Lower lobe of right lung (tissue), 2 donors: ENCODE measurements at regions not wholly inside any gene's neighbourhood (a gene's known extent, or its start where the extent isn't known, plus 50 kb on each side); places are given as distances from the start of the nearest gene placed in this dataset.
A peak's percentile ranks its signal among the peaks of the same experiment; 100 is the strongest.

ENCODE experiments used
- ATAC-seq, 2 donors: fragments of 200-7000 bp; cut with Tn5 transposase; one replicate each; pipeline ENCODE4 v1.9.1; 2020 to 2022; ENCODE audit warnings: mild to moderate bottlenecking in 2 of 2, moderate library complexity in 2 of 2
- DNase-seq: peaks from one replicate; pipeline ENCODE4 v3.0.0-alpha.2; 2020
- H3K27ac ChIP-seq: fragments of 200-600 bp; one replicate; pipeline ENCODE4 v1.8.0; 2022
- H3K27me3 ChIP-seq: fragments of 200-600 bp; one replicate; pipeline ENCODE4 v1.8.0; 2022; ENCODE audit warnings: low read depth
- H3K36me3 ChIP-seq: fragments of 200-600 bp; one replicate; pipeline ENCODE4 v1.8.0; 2022; ENCODE audit warnings: mild to moderate bottlenecking
- H3K4me1 ChIP-seq: fragments of 200-600 bp; one replicate; pipeline ENCODE4 v1.8.0; 2022
- H3K4me3 ChIP-seq: fragments of 200-600 bp; one replicate; pipeline ENCODE4 v1.8.0; 2022; ENCODE audit warnings: mild to moderate bottlenecking
- H3K9me3 ChIP-seq: fragments of 200-600 bp; one replicate; pipeline ENCODE4 v1.8.0; 2022
- intact Hi-C: fragments of 100-400 bp; cut with DNase I; formaldehyde crosslinking; loops from one replicate; pipeline ENCODE4 v1.11.0; 2022
- TF ChIP-seq, protein P1 (sequence below): fragments of 200-600 bp; IDR thresholded peaks from one replicate; pipeline ENCODE4 v1.8.0; 2022; ENCODE audit warnings: antibody characterized with exemption, mild to moderate bottlenecking
- donor health status: DM: no; HTN: yes; CAD: no; lungs with severe emphysema.

DNA sequence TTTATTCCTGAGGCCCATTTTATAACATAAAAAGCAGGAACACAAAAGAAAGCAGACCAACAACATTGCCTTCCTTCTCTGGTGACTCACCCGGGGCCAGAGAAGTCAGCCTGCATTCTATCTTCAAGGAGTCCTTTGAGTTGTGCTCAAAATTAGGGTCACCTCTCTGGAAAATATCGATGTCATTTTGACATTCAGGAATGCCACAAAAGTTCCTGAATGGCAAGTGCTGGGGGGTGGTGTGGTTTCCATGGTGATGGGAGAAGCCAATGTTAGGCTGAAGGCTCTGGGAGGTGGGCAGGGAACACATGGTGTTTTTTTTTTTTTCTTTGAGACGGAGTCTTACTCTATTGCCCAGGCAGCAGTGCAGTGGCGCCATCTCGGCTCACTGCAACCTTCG lies 159.6 kb downstream of the HAPSTR1 start:
- Histone ChIP-seq H3K27me3 (peaks cover 4% of the 10 kb centered on the region), H3K4me1 (no peaks in the 10 kb centered on the region), H3K36me3 (no peaks in the 10 kb centered on the region), H3K27ac (no peak overlapping the region), H3K9me3 (no peaks in the 10 kb centered on the region), H3K4me3 (no peak overlapping the region)
- intact Hi-C loops, result no loop called here
- TF ChIP-seq, protein P1, sequence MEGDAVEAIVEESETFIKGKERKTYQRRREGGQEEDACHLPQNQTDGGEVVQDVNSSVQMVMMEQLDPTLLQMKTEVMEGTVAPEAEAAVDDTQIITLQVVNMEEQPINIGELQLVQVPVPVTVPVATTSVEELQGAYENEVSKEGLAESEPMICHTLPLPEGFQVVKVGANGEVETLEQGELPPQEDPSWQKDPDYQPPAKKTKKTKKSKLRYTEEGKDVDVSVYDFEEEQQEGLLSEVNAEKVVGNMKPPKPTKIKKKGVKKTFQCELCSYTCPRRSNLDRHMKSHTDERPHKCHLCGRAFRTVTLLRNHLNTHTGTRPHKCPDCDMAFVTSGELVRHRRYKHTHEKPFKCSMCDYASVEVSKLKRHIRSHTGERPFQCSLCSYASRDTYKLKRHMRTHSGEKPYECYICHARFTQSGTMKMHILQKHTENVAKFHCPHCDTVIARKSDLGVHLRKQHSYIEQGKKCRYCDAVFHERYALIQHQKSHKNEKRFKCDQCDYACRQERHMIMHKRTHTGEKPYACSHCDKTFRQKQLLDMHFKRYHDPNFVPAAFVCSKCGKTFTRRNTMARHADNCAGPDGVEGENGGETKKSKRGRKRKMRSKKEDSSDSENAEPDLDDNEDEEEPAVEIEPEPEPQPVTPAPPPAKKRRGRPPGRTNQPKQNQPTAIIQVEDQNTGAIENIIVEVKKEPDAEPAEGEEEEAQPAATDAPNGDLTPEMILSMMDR, result no peak
- ATAC-seq (no peak), DNase-seq (no peak)

DNA sequence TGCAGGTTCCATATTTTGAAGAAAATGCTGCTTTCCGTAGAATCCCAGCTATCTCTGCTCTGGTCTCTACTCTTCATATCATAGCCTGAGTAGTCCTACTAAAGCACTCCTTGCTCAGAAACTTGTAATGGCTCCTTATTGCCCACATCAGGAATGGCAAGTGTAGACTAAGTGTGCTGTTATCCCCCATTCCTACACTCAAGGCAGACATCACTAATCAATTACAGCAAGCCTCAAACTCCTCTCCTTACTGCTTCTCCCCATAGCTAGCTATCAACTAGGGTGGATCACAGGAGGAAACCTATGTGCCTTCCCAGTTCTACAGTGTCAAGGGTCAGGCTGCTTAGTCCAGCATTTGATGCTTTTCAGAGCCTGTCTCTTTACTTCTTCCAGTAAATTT lies 163.4 kb downstream of the HAPSTR1 start:
- H3K36me3 ChIP-seq, result no peaks in the 10 kb centered on the region
- H3K4me3 ChIP-seq, result no peak overlapping the region
- TF ChIP-seq, protein P1, result no peak
- H3K9me3 ChIP-seq, result no peaks in the 10 kb centered on the region
- intact Hi-C loops, result no loop called here
- DNase-seq (no peak), ATAC-seq (no peak)
- peaks cover 8% of the 10 kb centered on the region for H3K27me3 ChIP-seq
- no peaks in the 10 kb centered on the region for H3K4me1 ChIP-seq
- no peak overlapping the region for H3K27ac ChIP-seq

- DNase-seq, result peak; percentile 54
- TF ChIP-seq, protein P1, result peak; percentile 47
- H3K4me3 ChIP-seq, result no peak overlapping the region
- H3K36me3 ChIP-seq, result no peaks in the 10 kb centered on the region
- H3K9me3 ChIP-seq, result no peaks in the 10 kb centered on the region
- ATAC-seq, result no peak
- H3K27ac ChIP-seq, result no peak overlapping the region
- peaks cover 8% of the 10 kb centered on the region for H3K27me3 ChIP-seq
- intact Hi-C loops, result no loop called here
- no peaks in the 10 kb centered on the region for H3K4me1 ChIP-seq
Observed at GRCh38 chr16:9256196-9256595, 164.8 kb downstream of the HAPSTR1 start.

GRCh38 chr16:9257843-9258242 lies 166.4 kb downstream of the HAPSTR1 start:
- peaks cover 8% of the 10 kb centered on the region for H3K27me3 ChIP-seq
- TF ChIP-seq, protein P1, result no peak
- ATAC-seq (no peak), DNase-seq (no peak)
- no peaks in the 10 kb centered on the region for H3K4me1 ChIP-seq
- no peak overlapping the region for H3K27ac ChIP-seq
- intact Hi-C loops, result no loop called here
- no peaks in the 10 kb centered on the region for H3K36me3 ChIP-seq
- no peaks in the 10 kb centered on the region for H3K9me3 ChIP-seq
- no peak overlapping the region for H3K4me3 ChIP-seq

- Histone ChIP-seq H3K27ac (no peak overlapping the region), H3K27me3 (peaks cover 8% of the 10 kb centered on the region), H3K9me3 (no peaks in the 10 kb centered on the region), H3K4me1 (no peaks in the 10 kb centered on the region), H3K36me3 (no peaks in the 10 kb centered on the region), H3K4me3 (no peak overlapping the region)
- DNase-seq, result no peak
- intact Hi-C loops, result no loop called here
- TF ChIP-seq, protein P1, result peak; percentile 53
- no peak for ATAC-seq
Observed at GRCh38 chr16:9258423-9259051, 167.1 kb downstream of the HAPSTR1 start.
